ENCODE measurements at regions not wholly inside any gene's neighbourhood (a gene's known extent, or its start where the extent isn't known, plus 50 kb on each side); places are given as distances from the start of the nearest gene placed in this dataset.

DNA sequence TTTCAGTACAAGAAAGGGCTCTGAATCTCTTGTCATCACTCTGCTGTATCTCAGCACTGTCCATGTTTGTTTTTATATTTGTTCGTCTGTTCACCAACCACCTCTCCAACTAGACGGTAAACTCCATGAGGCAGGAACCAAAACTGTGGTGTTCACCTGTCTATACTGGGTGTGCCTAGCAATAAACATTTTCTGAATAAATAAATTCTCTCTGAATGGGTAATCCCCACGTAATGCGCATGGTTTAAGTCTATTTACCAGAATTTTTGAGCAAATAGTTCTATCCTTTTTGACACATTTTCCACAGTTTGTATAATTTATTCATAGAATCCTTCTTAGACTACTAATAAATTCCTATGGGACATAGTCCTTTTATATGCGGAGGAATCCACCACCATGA lies 400.6 kb upstream of the CFAP20DC start:
- DNase-seq (ENCODE audit: low spot score), result no peak

DNA sequence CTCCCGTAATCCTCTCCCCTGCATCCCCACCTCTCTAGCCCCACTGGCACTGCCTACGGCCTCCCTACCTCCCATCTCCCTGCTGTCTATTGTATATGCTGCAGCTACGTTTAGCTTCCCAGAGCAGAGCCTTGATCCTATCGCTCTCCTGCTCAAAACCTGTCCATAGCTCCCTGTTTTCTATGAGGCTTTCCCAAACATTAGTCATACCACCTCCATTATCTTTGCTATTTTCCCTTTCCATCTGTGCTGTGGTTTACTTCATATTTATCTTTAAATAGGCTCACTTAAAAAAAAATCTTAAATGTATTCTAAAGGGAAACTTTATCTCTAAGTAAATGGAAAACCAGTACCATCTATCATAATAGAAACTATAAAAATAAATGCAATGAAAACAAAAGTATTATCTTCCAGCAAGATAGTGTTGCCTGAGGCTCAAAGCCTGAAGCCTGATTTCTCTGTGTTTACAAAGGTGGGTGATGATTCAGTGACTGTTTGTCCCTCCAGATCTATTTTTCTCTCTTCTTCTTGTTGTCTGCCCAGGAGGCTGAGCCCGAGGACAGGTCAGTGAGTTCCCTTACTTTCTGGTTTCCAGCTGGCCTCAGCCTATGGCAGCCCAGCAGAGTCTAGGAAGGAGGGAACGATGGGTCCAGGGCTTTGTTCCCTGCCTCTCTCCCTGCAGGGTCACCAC lies 397.1 kb upstream of the CFAP20DC start:
- no peak for DNase-seq (ENCODE audit: low spot score)

DNA sequence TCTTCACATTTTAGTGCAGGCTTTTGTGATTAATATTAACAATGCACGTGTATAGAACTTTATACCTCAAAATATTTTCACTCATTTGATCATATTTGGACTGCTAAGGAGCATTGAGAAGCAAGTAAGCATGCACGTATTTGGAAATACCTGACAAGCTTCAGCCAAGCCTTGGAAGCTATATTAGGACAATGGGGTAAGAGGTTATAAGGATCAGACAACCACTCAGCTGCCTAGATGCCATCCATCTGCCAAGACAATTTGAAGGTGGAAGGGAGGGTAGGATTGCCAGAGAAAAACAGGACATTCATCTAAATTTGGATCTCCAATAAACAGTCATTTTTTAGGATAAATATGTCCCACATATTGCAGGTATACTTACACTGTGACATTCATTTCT lies 394.9 kb upstream of the CFAP20DC start:
- no peak for DNase-seq (ENCODE audit: low spot score)

DNA sequence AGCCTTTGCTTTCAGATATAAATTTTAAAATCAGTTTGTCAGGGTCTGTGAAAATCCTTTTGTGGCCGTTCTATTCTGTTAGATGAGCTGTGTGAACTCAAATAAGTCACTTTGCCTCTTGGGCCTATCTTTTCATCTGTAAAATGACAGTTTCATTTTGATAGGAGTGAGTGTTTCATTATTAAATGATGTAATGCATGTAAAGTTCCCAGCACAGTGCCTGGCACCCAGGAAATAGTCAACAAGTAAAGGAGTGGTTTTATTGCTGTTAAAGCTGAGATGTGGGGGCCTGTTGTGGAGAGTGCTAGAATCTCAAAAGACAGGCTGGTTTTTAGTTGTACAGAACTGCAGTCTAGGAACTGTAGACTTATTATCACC lies 394.5 kb upstream of the CFAP20DC start:
- DNase-seq (ENCODE audit: low spot score), result no peak

DNA sequence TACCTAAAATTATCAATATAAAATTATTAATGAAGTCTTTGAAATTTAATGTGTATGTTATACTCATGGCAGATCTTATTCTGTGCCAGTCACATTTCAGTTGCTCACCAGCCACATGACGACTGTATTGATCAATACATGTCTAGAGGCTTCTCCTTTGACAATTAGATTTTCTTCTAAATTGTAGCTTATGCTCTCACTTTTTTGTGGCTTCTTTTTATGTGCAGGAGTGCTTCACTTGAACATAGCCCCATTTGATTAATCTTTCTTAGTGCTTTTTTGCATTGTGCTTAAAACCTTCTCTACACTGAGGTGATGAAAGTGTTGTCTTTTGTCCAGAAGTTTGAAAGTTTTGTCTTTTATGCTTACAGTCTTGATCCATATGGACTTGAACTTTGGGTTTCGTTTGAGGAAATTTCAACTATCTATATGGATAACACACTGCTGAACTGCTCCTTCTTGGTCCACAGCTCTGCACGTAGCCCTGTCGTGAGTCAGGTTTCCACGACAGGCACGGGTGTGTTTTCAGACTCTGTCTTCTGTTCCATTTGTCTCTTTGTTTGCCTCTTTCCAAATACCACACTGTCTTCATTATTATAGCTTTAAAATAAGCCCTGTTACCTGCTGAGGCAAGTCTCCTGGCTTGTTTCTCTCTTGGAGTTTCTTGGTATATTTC lies 393.9 kb upstream of the CFAP20DC start:
- DNase-seq (ENCODE audit: low spot score), result no peak

DNA sequence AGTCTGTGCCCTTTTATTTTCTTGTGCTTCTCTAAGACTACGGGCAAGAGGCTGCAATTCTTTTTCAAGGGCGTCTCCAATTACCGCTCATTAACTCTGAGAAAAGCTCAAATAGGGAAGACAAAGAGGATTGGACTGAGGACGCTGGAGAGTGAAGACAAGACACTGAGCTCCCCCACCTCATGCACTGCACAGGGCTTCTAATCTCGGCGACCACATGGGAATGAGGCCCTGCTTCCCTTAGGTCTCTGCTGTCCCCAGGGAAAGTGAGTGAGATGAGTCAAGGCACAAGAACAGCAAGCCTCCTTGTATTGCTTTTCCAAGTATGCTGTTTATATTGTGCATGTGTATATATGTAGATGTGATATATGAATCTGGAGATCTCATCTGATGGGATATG lies 392.2 kb upstream of the CFAP20DC start:
- no peak for DNase-seq (ENCODE audit: low spot score)

DNA sequence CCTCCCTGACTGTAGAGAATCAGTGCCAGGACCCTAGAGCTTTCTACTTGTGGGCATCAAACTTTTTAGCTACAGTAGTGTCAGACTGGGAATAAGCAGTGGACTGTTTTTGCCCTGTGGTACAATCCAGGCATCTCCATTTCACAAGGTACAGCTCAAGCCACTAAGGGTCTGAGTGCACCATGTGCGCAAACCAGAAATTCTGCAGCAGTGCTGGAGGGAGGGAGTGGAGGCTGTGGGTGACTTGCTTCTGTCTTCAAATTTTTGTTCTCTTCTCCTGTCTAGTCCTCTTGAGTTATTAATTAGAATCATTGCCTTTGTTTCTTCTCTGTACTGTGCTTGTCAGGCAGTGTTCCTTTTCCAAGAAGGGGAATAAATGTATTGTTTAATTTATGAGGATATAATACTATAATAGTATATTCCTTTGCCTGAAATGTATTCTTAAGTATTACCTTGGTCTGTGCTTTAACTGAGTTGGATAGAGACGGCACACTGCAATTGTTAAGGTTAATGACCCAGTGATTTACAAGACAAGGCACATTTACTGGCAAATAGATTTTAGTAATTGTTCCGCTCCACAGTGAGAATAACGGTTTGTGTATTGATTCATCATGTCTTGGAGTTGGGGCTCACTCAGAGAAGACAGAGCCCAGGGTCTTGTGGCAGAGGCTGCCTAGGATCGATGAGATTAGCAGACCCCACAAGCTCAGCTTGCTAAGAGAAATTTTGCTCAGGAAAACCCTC lies 390.6 kb upstream of the CFAP20DC start:
- no peak for DNase-seq (ENCODE audit: low spot score)

DNA sequence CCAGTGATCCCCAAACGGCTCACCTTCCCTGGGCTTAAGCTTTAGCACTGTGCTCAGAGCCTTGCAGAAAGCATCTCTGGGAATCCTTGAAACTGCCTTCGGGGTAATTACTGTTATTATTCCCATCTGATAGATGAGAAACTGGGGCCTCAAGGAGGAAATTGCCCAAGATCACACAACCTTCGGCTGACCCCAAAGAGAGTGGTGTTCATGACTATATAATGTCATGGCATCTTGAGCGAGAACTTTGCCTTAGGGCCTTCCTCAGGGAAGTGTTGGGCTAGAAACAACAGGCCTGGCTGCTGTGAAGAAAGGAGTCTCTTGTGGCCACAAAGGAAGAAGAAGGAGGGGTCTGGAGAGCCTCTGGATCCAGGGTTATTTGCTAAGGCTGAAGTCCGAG lies 388.7 kb upstream of the CFAP20DC start:
- DNase-seq (ENCODE audit: low spot score), result no peak

DNA sequence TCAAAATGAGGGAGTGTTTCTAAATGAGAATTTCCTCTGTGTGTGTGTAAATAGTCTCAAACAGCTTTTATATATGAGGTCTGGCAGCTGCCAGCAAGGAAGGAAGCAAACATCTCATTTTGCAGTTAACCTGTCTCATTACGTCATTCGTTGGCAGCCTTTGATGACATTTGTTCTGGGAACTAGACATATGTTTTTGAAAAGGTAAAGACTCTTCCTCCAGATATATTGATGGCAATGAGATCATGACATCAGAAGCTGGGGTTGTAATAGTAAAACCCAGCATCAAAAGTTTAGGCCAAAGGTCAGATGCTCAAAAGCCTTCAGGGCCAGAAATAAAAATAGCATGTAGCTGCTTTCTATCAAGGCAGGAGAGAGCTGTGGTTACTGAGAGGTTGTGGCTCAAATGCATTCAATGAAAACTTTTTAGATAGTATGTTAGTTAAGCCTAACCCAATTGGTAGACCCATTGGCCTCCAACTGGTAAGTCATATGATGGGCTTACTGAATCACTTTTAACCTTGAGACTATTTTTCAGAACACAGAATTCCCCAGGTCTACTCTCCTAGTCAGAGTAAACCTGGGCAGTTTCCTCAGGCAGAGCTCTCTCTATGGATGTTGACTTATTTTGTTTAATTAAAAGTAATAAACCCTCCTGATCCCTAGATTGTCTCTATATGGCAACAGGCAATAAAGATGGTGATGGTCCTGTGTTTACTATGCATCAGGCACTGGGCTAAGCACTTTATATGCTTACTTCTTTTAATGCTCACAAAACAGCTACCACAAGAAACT lies 386.5 kb upstream of the CFAP20DC start:
- DNase-seq (ENCODE audit: low spot score), result peak; percentile 49

DNA sequence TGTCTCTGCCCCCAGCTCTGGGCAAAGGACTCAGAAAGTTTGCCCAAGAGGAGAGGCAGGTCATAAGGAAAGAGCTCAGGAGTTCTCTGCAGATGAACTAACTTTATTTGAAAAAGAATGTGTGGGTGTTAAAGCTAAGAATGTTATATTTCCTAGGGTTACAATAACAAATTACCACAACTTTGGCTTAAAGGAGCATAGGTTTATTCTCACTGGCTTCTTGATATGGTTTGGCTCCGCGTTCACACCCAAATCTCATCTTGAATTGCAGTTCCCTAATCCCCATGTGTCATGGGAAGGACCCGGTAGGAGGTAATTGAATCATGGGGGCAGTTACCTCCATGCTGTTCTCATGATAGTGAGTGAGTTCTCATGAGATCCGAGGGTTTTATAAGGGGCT lies 383.7 kb upstream of the CFAP20DC start:
- no peak for DNase-seq (ENCODE audit: low spot score)

DNA sequence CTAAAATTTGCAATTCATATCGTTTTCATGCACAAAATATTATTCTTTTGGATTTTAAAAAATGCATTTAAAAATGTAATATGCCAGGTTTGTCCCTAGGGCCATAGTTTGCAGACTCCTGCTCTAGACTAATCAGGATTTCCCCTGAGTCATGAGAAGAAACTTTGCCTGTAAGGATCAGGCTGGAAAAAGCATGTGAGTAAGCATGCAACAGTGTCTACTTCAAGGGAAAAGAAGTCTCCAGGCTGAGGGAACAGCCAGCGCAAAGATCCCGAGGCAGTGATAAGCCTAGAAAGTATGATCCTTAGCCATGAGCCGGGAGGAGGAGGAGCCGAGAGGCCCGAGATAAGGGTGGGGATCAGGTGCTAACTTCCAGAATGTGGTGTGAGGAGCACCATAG lies 382.8 kb upstream of the CFAP20DC start:
- DNase-seq (ENCODE audit: low spot score), result no peak

DNA sequence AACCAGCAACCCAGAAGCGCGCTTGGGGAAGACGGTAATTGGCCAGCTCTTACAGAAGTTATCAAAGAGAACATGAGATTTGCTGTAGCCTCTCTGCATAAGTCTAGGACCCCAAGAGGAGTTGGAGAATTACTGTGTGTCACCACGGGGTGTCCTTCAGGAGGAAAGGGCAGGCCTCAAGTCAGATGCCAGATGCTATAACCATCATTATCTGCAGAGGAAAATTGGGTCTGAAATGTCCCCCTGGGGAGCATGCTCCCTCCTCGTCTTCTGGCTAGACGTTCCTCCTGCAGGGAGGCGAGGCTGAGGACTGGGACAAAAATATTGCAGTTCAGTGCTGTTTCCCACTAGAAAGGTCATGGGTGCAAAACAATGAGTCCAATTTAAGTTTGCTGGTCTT lies 380.5 kb upstream of the CFAP20DC start:
- no peak for DNase-seq (ENCODE audit: low spot score)

DNA sequence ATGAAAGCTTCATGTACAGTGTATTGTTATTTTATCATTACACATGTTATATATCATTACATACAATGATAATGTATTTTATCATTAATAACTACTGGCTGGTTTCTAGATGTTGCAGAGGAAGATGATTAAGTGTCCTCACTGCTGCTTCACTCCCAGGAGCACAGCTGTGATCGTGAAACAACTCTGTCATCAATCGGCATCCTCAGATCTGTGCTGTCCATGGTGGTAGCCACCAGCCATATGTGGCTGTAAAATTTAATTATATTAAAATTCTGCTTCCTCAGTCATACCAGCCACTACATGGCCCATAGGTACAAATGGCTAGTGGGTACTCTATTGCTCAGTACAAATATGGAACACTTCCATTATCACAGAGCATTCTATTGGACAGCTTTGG lies 379.4 kb upstream of the CFAP20DC start:
- DNase-seq (ENCODE audit: low spot score), result no peak

DNA sequence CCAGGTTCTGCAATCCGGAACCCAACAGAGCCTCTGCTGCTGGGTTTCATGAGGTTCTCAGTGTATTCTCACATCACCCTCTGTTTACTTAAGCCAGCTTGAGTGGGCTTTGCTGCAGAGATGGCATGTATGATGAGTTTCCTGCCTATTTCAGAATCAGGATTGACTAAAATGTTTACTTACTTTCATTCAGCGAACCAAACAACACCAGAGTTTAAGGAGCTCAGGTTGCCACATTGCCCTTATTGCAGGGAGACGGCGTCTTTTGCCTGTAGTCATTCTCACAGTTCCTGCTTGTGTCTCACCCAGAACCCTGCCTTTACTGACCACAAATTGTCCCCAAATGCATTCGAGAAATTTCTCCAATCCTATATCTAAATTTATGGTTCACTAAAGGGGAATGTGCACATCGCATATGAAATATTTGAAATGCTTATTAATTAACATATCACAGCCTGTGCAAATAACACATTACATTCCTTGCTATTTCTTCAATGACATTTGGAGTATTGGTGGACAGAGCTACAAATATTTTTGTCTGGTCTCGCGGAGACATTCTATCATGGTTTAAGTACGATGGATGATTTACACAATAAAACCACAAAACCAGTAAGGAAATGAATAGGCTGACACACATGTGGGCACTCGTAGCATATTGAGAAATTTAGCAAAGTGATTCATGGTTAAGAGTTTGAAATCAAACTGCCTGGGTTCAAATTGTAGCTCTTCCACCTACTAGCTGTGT lies 377.2 kb upstream of the CFAP20DC start:
- DNase-seq (ENCODE audit: low spot score), result no peak

DNA sequence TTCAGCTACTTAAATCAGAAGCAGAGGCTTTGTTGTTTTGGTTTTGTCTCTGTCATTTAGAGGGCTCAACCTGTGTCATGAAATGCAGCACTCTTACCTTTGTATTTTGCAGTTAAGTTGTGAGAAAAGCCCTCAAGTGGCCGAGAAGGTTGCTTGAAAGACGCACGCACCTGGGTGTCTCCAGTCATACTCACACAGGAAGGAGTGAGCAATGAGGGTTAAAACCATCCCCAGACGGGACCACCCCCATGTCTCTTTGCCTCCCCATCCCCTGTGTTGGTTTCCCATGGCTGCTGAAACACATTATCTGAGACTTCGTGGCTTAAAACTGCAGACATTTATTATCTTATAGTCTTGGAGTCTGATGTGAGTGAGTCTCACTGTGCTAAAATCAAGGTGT lies 376.1 kb upstream of the CFAP20DC start:
- DNase-seq (ENCODE audit: low spot score), result no peak

DNA sequence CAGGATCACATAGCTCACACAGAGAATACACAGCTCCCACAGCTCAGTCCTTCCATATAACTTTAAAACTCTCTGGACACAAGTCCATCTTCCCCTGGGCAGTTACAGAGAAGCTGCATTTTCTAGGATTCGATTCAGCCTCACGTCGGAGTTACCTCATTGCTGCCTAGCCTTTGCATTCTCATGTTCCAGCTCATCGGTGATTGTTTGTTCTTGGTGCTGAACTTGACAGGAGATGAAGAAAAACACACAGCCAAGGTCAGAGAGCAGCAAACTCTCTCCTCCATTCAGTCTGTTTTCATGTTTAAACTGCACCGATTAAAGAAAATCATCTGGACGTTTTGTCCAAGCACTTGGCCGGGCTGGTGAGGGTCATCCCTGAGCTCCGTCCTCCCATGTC lies 375.5 kb upstream of the CFAP20DC start:
- DNase-seq (ENCODE audit: low spot score), result peak; percentile 45

DNA sequence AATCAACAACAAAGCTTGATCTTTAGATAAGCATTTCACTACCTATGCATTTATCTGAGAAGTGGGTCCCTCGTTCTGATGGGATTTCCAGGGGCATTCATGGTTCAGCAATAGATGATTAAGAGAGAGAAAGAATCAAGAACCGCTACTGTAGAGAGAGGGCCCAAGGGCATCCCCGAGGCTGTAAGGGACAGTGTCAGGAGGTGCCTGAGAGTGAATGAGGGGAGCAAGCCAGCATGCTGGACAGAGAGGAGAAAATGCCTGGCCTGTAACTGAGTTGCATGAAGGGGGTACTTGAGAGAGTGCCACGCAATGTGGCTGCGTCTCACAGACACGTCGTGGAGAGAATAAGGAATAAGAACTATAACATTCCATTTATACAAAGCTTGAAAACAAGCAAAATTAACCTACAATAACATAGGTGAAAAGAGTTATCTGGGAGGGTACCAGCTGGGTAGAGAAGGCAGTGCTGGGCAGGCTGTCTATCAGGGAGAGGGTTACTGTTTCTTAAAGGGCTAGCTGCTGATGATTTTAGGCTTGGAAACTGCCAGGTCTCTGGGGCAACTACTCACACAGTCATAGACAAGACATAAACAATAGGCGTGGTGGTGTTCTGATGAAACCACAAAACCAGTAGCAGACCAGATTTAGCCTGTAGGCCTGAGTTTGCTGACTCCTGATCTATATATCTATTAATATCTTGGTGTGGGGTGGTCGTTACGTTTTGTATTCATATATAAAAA lies 374.6 kb upstream of the CFAP20DC start:
- DNase-seq (ENCODE audit: low spot score), result no peak

DNA sequence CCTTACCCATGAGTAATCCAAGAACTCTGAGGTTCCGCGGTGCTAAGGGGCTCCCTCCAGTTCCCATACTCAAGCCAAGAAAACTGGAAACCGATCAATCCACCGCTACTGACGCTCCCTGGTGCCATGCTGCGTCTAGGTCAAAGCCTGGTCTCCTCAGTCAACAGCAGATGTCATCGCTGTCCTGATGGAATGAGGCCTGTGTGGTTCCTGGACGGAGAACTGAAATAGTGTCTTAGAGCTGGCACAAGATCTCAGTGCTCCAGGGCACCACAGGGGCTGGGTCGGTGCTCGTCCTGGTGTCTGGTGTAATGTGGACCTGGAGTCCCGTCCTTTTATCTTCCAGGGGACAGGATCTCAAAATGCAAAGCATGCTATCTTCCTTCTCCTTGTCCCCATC lies 373.9 kb upstream of the CFAP20DC start:
- DNase-seq (ENCODE audit: low spot score), result no peak

DNA sequence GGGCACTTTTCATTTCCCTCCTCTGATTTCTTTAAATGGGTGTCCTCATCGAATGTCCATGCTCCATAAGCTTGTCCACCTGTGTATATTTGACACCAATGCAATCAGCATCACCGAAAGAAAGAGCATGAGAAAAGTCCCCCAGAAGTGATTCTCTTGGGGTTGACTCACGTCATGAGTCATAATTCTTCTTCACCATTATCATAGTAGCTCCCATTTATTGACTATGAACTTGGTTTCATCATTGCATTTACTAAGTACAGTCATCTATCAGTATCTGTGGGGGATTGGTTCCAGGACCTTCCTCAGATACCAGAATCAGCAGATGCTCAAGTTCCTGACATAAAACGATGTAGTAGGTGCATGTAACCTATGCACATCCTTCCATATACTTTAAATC lies 372.5 kb upstream of the CFAP20DC start:
- no peak for DNase-seq (ENCODE audit: low spot score)

DNA sequence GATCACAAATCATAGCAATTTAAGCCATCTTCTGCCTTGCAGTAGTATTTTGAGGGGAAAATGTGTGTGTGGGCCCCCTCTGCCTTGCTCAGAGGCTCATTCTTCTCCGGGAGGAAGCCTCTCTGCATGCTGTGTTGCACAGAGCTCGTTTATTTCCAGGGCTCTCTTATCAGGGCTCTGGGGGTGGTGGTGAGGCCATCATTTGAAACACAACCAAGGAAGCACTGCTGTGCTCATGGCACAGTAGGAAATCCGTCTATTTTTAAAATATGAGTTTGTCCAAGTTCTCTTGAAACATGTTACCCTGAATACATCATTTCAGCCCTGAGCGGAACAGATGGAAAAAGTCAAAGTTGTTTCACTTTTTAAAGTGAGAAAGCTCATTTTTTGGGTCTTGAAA lies 369.0 kb upstream of the CFAP20DC start:
- peak; percentile 58 for DNase-seq (ENCODE audit: low spot score)

DNA sequence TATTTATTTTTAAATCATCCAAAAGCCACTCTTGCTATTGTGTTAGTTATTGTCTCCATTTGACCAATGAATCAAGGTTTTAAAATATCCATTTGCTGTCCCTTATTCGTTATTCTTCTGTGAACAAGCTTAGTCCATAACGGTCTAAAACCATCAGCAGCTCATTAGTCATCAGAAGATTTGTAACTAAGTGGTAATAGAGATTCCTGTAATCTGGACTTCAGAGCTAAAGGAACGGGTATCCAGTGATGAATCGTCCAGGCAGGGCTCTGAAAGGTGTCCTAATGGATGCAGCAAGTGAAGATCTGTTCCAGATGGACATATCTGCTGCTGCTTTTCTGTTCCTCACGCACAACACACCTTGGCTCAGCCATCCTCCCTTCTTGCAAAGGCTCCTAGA lies 362.7 kb upstream of the CFAP20DC start:
- no peak for DNase-seq (ENCODE audit: low spot score)
